NCI-H526 treated with DMSO at 0.1 percent for 48 hours (cell line): ENCODE measurements at regions not wholly inside any gene's neighbourhood (a gene's known extent, or its start where the extent isn't known, plus 50 kb on each side); places are given as distances from the start of the nearest gene placed in this dataset.
"Not testable (repeated sequence)": the region's sequence is repeated elsewhere in the genome, so short reads cannot be mapped to it uniquely, and the experiment has no call there.

ENCODE experiments used
- DNase-seq: peaks from one replicate; lab custom pipeline; 2025; lab: John Stamatoyannopoulos, UW

DNA sequence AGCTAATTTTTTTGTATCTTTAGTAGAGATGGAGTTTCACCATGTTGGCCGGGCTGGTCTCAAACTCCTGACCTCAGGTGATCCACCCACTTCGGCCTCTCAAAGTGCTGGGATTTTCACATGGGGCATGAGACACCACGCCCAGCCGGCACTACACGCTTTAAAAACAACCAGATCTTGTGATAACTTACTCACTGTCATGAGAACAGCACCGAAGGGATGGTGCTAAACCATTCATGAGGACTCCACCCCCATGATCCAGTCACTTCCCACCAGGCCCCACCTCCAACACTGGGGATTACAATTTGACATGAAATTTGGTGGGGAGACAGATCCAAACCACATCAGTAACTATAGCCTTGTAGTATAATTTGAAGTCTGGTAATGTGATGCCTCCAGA, 67.4 kb upstream of the ZNF169 start:
- DNase-seq = not testable (repeated sequence)

GRCh38 chr9:94198414-94198813, 60.7 kb upstream of the ZNF169 start:
- DNase-seq = no peak

DNA sequence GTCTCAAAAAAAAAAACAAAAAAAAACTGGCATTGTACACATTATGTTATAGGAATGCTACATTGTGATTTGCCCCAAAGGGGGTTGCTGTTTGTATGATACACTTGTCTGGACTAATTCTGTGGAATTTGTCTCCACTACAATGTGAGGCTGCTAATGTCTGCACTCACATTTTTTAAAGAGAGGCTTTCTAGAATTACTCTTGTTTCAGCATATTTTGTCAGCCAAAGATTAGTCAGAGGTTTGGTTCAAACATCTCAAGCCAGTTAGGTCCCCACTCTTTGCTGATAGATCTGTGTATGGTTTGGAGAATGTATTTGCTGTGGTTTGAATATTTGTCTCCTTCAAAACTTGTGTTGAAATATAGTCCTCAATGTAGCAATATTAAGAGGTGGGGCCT, 59.3 kb upstream of the ZNF169 start:
- no peak for DNase-seq

DNA sequence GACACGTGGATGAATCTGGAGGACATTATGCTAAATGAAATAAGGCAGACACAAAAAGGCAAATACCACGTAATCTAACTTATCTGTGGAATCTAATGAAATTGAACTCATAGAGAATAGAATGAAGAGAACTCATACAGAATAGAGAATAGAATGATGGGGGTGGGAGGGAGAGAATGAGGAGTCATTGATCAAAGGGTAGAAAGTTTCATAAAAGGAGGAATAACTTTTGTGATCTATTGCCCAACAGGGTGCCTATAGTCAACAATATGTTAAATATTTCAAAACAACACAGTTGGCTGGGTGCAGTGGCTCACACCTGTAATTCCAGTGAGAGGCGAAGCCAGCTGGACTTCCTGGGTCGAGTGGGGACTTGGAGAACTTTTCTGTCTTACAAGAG, 54.9 kb upstream of the ZNF169 start:
- DNase-seq = no peak

DNA sequence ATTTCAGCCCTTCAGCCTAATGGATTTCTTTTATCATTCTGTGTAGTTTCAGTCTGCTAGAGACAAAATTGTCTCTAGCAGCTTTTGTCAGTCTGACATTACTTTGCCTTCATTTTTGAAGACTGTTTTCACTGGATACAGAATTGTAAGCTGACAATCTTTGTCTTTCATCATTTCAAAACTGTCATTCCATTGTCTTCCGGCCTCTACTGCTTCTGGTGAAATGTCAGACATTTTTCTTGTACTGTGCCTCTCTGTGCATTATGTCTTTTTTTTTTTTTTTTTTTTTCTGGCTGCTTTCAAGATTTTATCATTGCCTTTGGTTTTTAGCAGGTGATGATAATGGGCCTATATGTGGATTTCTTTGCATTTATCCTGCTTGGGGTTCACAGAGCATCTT, 51.3 kb upstream of the ZNF169 start:
- DNase-seq = no peak
